ENCODE measurements at regions not wholly inside any gene's neighbourhood (a gene's known extent, or its start where the extent isn't known, plus 50 kb on each side); places are given as distances from the start of the nearest gene placed in this dataset.

DNA sequence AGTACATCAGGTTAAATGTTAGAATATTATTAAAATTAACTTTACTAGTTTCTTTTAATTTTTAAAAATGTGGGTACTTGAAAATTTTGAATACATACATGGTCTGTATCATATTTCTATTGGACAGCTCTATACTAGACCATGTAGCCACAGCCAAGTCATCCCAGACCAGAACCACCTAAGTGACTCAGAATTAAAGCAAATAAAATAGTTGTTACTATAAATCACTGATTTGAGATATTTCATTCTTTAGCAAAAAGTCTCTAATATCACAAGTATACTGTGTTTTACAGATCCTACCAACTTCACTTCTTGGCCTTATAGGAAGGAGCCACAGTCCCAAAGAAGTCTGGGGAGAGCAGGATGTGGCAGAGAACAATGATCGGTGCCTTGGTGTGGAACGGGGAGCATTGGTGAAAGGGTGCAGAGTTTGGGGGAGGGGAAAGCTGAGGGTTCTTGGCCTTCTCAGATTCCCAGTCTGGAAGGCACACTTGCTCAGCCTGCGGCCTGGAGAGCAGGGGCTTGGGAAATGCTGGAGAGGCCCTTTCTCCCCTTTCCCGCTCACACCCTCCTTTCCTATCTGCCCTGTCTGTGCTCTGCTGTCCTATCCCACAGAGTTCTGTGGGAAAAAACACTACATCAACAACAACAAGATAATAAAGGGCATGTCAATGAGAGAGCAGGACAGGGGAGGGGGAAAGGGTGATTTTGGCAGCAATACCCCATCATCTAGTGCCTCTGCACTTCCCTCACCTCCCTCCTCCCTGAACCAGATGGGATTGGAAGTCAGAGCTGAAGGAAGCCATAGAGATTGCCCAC is 122.1 kb downstream of the NGF start:
- TF ChIP-seq POLR2A (IDR thresholded peaks at IDR 0.05; ENCODE audit: low read depth, low read length) (no peak), PML (IDR thresholded peaks at IDR 0.05; ENCODE audit: low read length) (no peak), HDGF (IDR thresholded peaks at IDR 0.05) (no peak), EGR1 (IDR thresholded peaks at IDR 0.05; ENCODE audit: borderline replicate concordance in 1 of 2, low read depth in 2 of 2, low read length in 2 of 2) (no peak), KDM1A (IDR thresholded peaks at IDR 0.05; ENCODE audit: borderline replicate concordance) (no peak), EP300 (IDR thresholded peaks at IDR 0.05; ENCODE audit: borderline replicate concordance in 1 of 2, control insufficient read depth in 1 of 2, low read depth in 2 of 2, low read length in 2 of 2) (no peak), BACH1 (IDR thresholded peaks at IDR 0.05; ENCODE audit: borderline replicate concordance) (no peak), FOXM1 (IDR thresholded peaks at IDR 0.05; ENCODE audit: low read depth, low read length) (no peak), NRF1 (conservative IDR thresholded peaks at IDR 0.05; ENCODE audit: low read depth, low read length) (no peak)
- TF ChIP-seq, protein P1, sequence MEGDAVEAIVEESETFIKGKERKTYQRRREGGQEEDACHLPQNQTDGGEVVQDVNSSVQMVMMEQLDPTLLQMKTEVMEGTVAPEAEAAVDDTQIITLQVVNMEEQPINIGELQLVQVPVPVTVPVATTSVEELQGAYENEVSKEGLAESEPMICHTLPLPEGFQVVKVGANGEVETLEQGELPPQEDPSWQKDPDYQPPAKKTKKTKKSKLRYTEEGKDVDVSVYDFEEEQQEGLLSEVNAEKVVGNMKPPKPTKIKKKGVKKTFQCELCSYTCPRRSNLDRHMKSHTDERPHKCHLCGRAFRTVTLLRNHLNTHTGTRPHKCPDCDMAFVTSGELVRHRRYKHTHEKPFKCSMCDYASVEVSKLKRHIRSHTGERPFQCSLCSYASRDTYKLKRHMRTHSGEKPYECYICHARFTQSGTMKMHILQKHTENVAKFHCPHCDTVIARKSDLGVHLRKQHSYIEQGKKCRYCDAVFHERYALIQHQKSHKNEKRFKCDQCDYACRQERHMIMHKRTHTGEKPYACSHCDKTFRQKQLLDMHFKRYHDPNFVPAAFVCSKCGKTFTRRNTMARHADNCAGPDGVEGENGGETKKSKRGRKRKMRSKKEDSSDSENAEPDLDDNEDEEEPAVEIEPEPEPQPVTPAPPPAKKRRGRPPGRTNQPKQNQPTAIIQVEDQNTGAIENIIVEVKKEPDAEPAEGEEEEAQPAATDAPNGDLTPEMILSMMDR (IDR thresholded peaks at IDR 0.05 in 2 of 3, conservative IDR thresholded peaks at IDR 0.05 in 1 of 3; ENCODE audit: control insufficient read depth in 2 of 3, extremely low read depth in 1 of 3, insufficient read depth in 1 of 3, low read depth in 3 of 3, low read length in 3 of 3): no peak

Measured in GM12878 (cell line).